Smooth muscle cell (in vitro differentiated cells): ENCODE measurements at regions not wholly inside any gene's neighbourhood (a gene's known extent, or its start where the extent isn't known, plus 50 kb on each side); places are given as distances from the start of the nearest gene placed in this dataset.

Experiments used
- DNase-seq: peaks from one replicate; lab custom pipeline; 2025; ENCODE audit not compliant: unreplicated experiment; lab: John Stamatoyannopoulos, UW
- H2AFZ ChIP-seq: fragments of 200-600 bp; sonication (generic); 2 replicates; pipeline ENCODE4 v1.6.0; 2016; ENCODE audit warnings: antibody characterized with exemption, low read depth, mild to moderate bottlenecking
- H3F3A ChIP-seq: fragments of 200-600 bp; sonication (generic); 2 replicates; pipeline ENCODE4 v1.6.0; 2017; ENCODE audit warnings: antibody characterized with exemption, low read depth
- H3K27ac ChIP-seq: fragments of 200-600 bp; sonication (generic); 2 replicates; pipeline ENCODE4 v1.5.1; 2016; ENCODE audit warnings: low read depth, mild to moderate bottlenecking
- H3K27me3 ChIP-seq: fragments of 200-600 bp; sonication (generic); 2 replicates; pipeline ENCODE4 v1.6.1; 2016; ENCODE audit warnings: low read depth, mild to moderate bottlenecking
- H3K36me3 ChIP-seq: fragments of 200-600 bp; sonication (generic); 2 replicates; pipeline ENCODE4 v1.5.1; 2016; ENCODE audit warnings: low read depth
- H3K4me1 ChIP-seq: fragments of 200-600 bp; sonication (generic); 2 replicates; pipeline ENCODE4 v1.5.1; 2016; ENCODE audit warnings: low read depth
- H3K4me2 ChIP-seq: fragments of 200-600 bp; sonication (generic); 2 replicates; pipeline ENCODE4 v1.6.0; 2016; ENCODE audit warnings: mild to moderate bottlenecking
- H3K4me3 ChIP-seq: fragments of 200-600 bp; sonication (generic); 2 replicates; pipeline ENCODE4 v1.5.1; 2016; ENCODE audit warnings: mild to moderate bottlenecking
- H3K79me2 ChIP-seq: fragments of 200-600 bp; sonication (generic); 2 replicates; pipeline ENCODE4 v1.6.0; 2016; ENCODE audit warnings: low read depth, mild to moderate bottlenecking
- H3K9ac ChIP-seq: fragments of 200-600 bp; sonication (generic); 2 replicates; pipeline ENCODE4 v1.6.0; 2016; ENCODE audit warnings: low read depth
- H3K9me3 ChIP-seq: fragments of 200-600 bp; sonication (generic); replicated peaks from 2 replicates; pipeline ENCODE4 v1.5.1; 2016; ENCODE audit warnings: low read depth
- H4K20me1 ChIP-seq: fragments of 200-600 bp; sonication (generic); 2 replicates; pipeline ENCODE4 v1.6.0; 2016; ENCODE audit warnings: low read depth
- WGBS: methylation state at CpG from one replicate; pipeline ENCODE4 v1.1.7; 2016; ENCODE audit warnings: low lambda C conversion rate; 5-methylcytosine and 5-hydroxymethylcytosine counted together
- TF ChIP-seq, protein P1 (sequence below): fragments of 200-600 bp; sonication (generic); IDR thresholded peaks from 2 replicates; pipeline ENCODE4 v1.5.1; 2017; ENCODE audit warnings: borderline replicate concordance, mild to moderate bottlenecking, antibody characterized with exemption; ENCODE audit not compliant: insufficient read depth, poor library complexity, severe bottlenecking

DNA sequence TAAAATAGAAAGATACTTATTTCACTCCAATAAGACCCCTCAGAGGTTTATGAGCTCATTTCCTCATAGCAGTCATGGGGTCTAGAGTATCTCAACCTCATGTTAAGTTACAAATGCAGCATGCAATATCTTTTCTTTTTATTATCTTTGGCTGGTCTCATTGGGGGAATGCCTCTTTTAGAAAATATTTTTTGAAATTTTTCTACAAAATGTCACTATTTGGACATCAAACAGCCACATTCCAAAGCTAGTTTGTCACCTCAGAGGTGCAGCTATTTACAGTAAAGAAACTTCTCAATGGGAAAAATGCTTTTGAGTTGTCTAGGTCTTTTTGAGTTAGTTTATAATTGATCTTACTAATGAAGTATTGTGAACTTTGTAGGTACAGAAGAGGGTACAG, 370.7 kb upstream of the LRATD1 start:
- Histone ChIP-seq H3K9me3 (no peaks in the 10 kb centered on the region), H3K4me3 (no peak overlapping the region), H3K27ac (no peak overlapping the region), H3K4me1 (peaks cover 5% of the 10 kb centered on the region), H3K36me3 (no peaks in the 10 kb centered on the region), H3K27me3 (no peaks in the 10 kb centered on the region), H4K20me1 (no peaks in the 10 kb centered on the region), H3K79me2 (no peaks in the 10 kb centered on the region), H3F3A (no peaks in the 10 kb centered on the region), H2AFZ (no peak overlapping the region), H3K4me2 (no peak overlapping the region), H3K9ac (no peak overlapping the region)
- DNase-seq: no peak
- TF ChIP-seq, protein P1, sequence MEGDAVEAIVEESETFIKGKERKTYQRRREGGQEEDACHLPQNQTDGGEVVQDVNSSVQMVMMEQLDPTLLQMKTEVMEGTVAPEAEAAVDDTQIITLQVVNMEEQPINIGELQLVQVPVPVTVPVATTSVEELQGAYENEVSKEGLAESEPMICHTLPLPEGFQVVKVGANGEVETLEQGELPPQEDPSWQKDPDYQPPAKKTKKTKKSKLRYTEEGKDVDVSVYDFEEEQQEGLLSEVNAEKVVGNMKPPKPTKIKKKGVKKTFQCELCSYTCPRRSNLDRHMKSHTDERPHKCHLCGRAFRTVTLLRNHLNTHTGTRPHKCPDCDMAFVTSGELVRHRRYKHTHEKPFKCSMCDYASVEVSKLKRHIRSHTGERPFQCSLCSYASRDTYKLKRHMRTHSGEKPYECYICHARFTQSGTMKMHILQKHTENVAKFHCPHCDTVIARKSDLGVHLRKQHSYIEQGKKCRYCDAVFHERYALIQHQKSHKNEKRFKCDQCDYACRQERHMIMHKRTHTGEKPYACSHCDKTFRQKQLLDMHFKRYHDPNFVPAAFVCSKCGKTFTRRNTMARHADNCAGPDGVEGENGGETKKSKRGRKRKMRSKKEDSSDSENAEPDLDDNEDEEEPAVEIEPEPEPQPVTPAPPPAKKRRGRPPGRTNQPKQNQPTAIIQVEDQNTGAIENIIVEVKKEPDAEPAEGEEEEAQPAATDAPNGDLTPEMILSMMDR: no peak

DNA sequence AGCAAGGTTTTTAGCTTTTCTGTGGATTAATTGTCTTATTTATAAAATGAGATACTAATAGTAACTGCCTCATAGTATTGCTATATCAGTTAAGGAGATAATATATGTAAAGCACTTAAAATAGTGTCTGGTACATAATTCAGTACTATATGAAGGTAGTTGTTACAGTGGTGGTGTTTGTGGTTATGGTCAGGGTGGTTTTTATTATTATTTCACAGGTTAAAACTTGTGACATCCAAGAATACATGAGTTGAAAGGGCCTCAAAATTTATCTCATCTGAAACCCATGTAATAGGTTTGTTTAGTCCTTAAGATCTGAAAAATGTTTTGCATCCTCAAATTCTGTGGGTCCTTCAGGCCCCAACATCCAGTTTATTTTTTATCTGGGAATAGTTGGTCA, 369.5 kb upstream of the LRATD1 start:
- no peak overlapping the region for H3K4me3 ChIP-seq
- H3K4me1 ChIP-seq: no peaks in the 10 kb centered on the region
- H4K20me1 ChIP-seq: no peaks in the 10 kb centered on the region
- H3K9ac ChIP-seq: no peak overlapping the region
- no peaks in the 10 kb centered on the region for H3K9me3 ChIP-seq
- no peak overlapping the region for H3K4me2 ChIP-seq
- TF ChIP-seq, protein P1: no peak
- H3K79me2 ChIP-seq: no peaks in the 10 kb centered on the region
- H3K27me3 ChIP-seq: no peaks in the 10 kb centered on the region
- no peak overlapping the region for H3K27ac ChIP-seq
- no peak for DNase-seq
- H3F3A ChIP-seq: no peaks in the 10 kb centered on the region
- H3K36me3 ChIP-seq: no peaks in the 10 kb centered on the region
- H2AFZ ChIP-seq: no peak overlapping the region

DNA sequence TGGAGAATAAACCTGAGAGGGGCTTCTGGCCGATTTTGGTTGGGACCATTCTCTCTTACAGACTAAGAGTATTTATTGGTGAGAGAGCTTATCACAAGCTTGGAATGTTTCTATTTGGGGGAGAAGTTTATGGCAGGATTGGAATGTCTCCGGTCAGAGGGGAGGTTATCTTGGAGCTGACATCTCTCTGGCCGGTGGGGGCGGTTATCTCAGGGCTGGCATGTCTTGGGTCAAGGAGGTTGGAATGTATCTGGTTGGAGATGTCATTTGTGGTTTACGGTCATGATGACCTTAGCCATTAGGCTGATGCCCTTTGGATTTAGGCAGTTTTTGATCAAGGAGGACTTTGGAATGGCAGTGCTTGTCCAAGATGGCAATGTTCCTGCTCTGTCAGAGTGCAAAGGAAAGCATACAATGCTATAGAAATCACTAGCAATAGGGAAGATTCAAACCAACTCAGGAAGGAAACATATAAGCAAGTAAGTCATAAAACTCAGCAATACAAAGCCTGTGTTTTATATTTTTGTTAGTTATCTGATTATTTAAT, 362.4 kb upstream of the LRATD1 start:
- TF ChIP-seq, protein P1: no peak
- no peaks in the 10 kb centered on the region for H3K79me2 ChIP-seq

DNA sequence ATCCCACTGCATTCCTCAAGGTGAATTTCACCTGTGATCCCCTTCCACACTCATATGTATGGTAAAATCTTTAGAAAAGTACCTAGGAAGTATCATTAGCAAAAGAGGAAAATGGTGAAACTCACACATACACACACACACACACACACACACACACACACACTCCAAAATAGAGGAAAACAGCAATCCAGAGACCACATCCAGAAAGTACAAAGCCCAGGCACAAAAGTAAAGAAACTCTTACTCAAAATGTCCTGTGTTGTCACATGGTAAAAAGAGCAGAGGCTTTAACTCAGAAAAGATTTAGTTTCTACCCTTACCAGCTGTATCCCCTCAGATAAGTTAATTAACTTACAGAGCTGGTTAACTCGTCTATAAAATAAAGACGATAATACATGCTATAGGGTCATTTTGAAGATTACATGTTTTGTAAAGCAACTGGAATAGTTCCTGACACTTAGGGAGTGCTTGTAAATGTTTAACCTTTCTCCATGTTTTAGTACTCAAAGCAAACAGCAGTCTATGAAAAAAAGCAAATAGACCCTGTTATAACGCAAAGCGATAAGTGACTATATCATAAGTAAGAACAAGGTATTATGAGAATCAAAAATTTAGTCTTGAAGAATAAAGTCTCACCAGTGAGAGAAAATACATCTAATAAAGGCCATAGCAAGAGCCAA, 360.0 kb upstream of the LRATD1 start:
- TF ChIP-seq, protein P1: no peak
- Histone ChIP-seq H3K9me3 (no peaks in the 10 kb centered on the region), H4K20me1 (no peaks in the 10 kb centered on the region), H3K4me2 (no peak overlapping the region), H3K4me1 (no peaks in the 10 kb centered on the region), H3K79me2 (no peaks in the 10 kb centered on the region), H3K4me3 (no peak overlapping the region), H3F3A (no peaks in the 10 kb centered on the region), H3K27ac (no peak overlapping the region), H3K36me3 (no peaks in the 10 kb centered on the region), H2AFZ (no peak overlapping the region), H3K27me3 (no peaks in the 10 kb centered on the region), H3K9ac (no peak overlapping the region)
- WGBS: 75% methylated on average over 4 of the region's 4 CpGs
- DNase-seq: no peak

More for the DNA sequence above, 362.4 kb upstream of the LRATD1 start:
- H3K4me1 ChIP-seq: no peaks in the 10 kb centered on the region
- no peak overlapping the region for H3K9ac ChIP-seq
- no peak overlapping the region for H3K4me2 ChIP-seq
- H3K27me3 ChIP-seq: no peaks in the 10 kb centered on the region
- no peaks in the 10 kb centered on the region for H3K36me3 ChIP-seq
- H3F3A ChIP-seq: no peaks in the 10 kb centered on the region
- H3K27ac ChIP-seq: no peak overlapping the region
- WGBS: 70% methylated on average over 5 of the region's 5 CpGs
- no peaks in the 10 kb centered on the region for H4K20me1 ChIP-seq
- no peak overlapping the region for H3K4me3 ChIP-seq
- DNase-seq: no peak
- no peaks in the 10 kb centered on the region for H3K9me3 ChIP-seq
- no peak overlapping the region for H2AFZ ChIP-seq
